ENCODE measurements at regions not wholly inside any gene's neighbourhood (a gene's known extent, or its start where the extent isn't known, plus 50 kb on each side); places are given as distances from the start of the nearest gene placed in this dataset.

DNA sequence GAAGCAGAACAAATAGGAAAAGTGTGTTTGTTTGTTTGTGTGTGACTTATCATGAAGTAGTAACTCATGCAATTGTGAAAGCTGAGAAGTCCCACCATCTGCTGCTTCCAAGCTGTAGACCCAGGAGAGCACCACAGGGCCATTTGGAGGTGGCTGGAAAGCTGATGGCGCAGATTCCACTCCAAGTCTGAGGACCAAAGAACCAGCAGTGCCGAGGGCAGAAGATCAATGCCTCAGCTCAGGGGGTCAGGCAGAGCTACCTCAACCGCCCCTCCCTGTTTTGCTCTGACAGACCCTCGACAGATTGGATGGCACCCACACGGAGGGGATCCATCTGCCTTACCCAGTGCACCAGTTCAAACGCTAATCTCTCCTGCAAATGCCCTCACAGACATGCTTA lies 896.2 kb downstream of the BRD1 start:
- TF ChIP-seq, protein P1, sequence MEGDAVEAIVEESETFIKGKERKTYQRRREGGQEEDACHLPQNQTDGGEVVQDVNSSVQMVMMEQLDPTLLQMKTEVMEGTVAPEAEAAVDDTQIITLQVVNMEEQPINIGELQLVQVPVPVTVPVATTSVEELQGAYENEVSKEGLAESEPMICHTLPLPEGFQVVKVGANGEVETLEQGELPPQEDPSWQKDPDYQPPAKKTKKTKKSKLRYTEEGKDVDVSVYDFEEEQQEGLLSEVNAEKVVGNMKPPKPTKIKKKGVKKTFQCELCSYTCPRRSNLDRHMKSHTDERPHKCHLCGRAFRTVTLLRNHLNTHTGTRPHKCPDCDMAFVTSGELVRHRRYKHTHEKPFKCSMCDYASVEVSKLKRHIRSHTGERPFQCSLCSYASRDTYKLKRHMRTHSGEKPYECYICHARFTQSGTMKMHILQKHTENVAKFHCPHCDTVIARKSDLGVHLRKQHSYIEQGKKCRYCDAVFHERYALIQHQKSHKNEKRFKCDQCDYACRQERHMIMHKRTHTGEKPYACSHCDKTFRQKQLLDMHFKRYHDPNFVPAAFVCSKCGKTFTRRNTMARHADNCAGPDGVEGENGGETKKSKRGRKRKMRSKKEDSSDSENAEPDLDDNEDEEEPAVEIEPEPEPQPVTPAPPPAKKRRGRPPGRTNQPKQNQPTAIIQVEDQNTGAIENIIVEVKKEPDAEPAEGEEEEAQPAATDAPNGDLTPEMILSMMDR (IDR thresholded peaks at IDR 0.05): no peak
- TF ChIP-seq POLR2A (IDR thresholded peaks at IDR 0.05): no peak

Data from adrenal gland (tissue), 5 donors.